ENCODE measurements at regions not wholly inside any gene's neighbourhood (a gene's known extent, or its start where the extent isn't known, plus 50 kb on each side); places are given as distances from the start of the nearest gene placed in this dataset.

GRCh38 chr18:41269294-41269693 lies 685.7 kb upstream of the PIK3C3 start:
- Histone ChIP-seq H3K27me3 (ENCODE audit: control insufficient read depth, insufficient read depth, low read length) (no peaks in the 10 kb centered on the region), H3K36me3 (ENCODE audit: control insufficient read depth, insufficient read depth, low read length) (no peaks in the 10 kb centered on the region), H3K4me1 (ENCODE audit: control insufficient read depth, insufficient read depth, low read length) (no peaks in the 10 kb centered on the region; the same call in 1 of the 2 replicates), H3K27ac (ENCODE audit: low read length) (no peak overlapping the region), H3K9me3 (ENCODE audit: control insufficient read depth, insufficient read depth, low read length) (no peaks in the 10 kb centered on the region), H3K4me3 (ENCODE audit: low read length) (no peak overlapping the region)
- WGBS (ENCODE audit: insufficient coverage, insufficient read length), result no CpG with 5 or more reads among the region's 6 CpGs
- DNase-seq (ENCODE audit: low read depth, low spot score), result no peak

GRCh38 chr18:41268271-41268670 lies 686.8 kb upstream of the PIK3C3 start:
- no peaks in the 10 kb centered on the region for H3K36me3 ChIP-seq (ENCODE audit: control insufficient read depth, insufficient read depth, low read length)
- H3K4me3 ChIP-seq (ENCODE audit: low read length), result no peak overlapping the region
- no CpG with 5 or more reads among the region's 2 CpGs for WGBS (ENCODE audit: insufficient coverage, insufficient read length)
- H3K27ac ChIP-seq (ENCODE audit: low read length), result no peak overlapping the region
- H3K4me1 ChIP-seq (ENCODE audit: control insufficient read depth, insufficient read depth, low read length), result no peaks in the 10 kb centered on the region
- no peak for DNase-seq (ENCODE audit: low read depth, low spot score)
- no peaks in the 10 kb centered on the region for H3K27me3 ChIP-seq (ENCODE audit: control insufficient read depth, insufficient read depth, low read length)
- H3K9me3 ChIP-seq (ENCODE audit: control insufficient read depth, insufficient read depth, low read length), result no peaks in the 10 kb centered on the region

- Histone ChIP-seq H3K36me3 (ENCODE audit: control insufficient read depth, insufficient read depth, low read length) (no peaks in the 10 kb centered on the region), H3K4me1 (ENCODE audit: control insufficient read depth, insufficient read depth, low read length) (no peaks in the 10 kb centered on the region), H3K27ac (ENCODE audit: low read length) (no peak overlapping the region), H3K4me3 (ENCODE audit: low read length) (no peak overlapping the region), H3K27me3 (ENCODE audit: control insufficient read depth, insufficient read depth, low read length) (no peaks in the 10 kb centered on the region), H3K9me3 (ENCODE audit: control insufficient read depth, insufficient read depth, low read length) (no peaks in the 10 kb centered on the region)
- WGBS (ENCODE audit: insufficient coverage, insufficient read length), result no CpG with 5 or more reads among the region's 3 CpGs
- DNase-seq (ENCODE audit: low read depth, low spot score), result no peak
Measured at GRCh38 chr18:41266616-41267015, 688.4 kb upstream of the PIK3C3 start.

- Histone ChIP-seq H3K36me3 (ENCODE audit: control insufficient read depth, insufficient read depth, low read length) (no peaks in the 10 kb centered on the region), H3K27me3 (ENCODE audit: control insufficient read depth, insufficient read depth, low read length) (no peaks in the 10 kb centered on the region), H3K4me3 (ENCODE audit: low read length) (no peak overlapping the region), H3K9me3 (ENCODE audit: control insufficient read depth, insufficient read depth, low read length) (no peaks in the 10 kb centered on the region), H3K4me1 (ENCODE audit: control insufficient read depth, insufficient read depth, low read length) (no peaks in the 10 kb centered on the region), H3K27ac (ENCODE audit: low read length) (no peak overlapping the region)
- no CpG with 5 or more reads among the region's 5 CpGs for WGBS (ENCODE audit: insufficient coverage, insufficient read length)
- no peak for DNase-seq (ENCODE audit: low read depth, low spot score)
Measured at GRCh38 chr18:41266204-41266603, 688.8 kb upstream of the PIK3C3 start.

- Histone ChIP-seq H3K4me1 (ENCODE audit: control insufficient read depth, insufficient read depth, low read length) (no peaks in the 10 kb centered on the region), H3K36me3 (ENCODE audit: control insufficient read depth, insufficient read depth, low read length) (no peaks in the 10 kb centered on the region), H3K27ac (ENCODE audit: low read length) (no peak overlapping the region), H3K9me3 (ENCODE audit: control insufficient read depth, insufficient read depth, low read length) (no peaks in the 10 kb centered on the region), H3K27me3 (ENCODE audit: control insufficient read depth, insufficient read depth, low read length) (no peaks in the 10 kb centered on the region), H3K4me3 (ENCODE audit: low read length) (no peak overlapping the region)
- WGBS (ENCODE audit: insufficient coverage, insufficient read length), result no CpG with 5 or more reads among the region's 2 CpGs
- DNase-seq (ENCODE audit: low read depth, low spot score), result no peak
Measured at GRCh38 chr18:41265047-41265446, 690.0 kb upstream of the PIK3C3 start.

- Histone ChIP-seq H3K27ac (ENCODE audit: low read length) (no peak overlapping the region), H3K27me3 (ENCODE audit: control insufficient read depth, insufficient read depth, low read length) (no peaks in the 10 kb centered on the region), H3K9me3 (ENCODE audit: control insufficient read depth, insufficient read depth, low read length) (no peaks in the 10 kb centered on the region), H3K4me3 (ENCODE audit: low read length) (no peak overlapping the region), H3K4me1 (ENCODE audit: control insufficient read depth, insufficient read depth, low read length) (no peaks in the 10 kb centered on the region), H3K36me3 (ENCODE audit: control insufficient read depth, insufficient read depth, low read length) (no peaks in the 10 kb centered on the region)
- WGBS (ENCODE audit: insufficient coverage, insufficient read length), result no CpG with 5 or more reads among the region's 1 CpG
- no peak for DNase-seq (ENCODE audit: low read depth, low spot score)
Measured at GRCh38 chr18:41263956-41264355, 691.1 kb upstream of the PIK3C3 start.

- Histone ChIP-seq H3K9me3 (ENCODE audit: control insufficient read depth, insufficient read depth, low read length) (no peaks in the 10 kb centered on the region), H3K27ac (ENCODE audit: low read length) (no peak overlapping the region), H3K4me3 (ENCODE audit: low read length) (no peak overlapping the region), H3K27me3 (ENCODE audit: control insufficient read depth, insufficient read depth, low read length) (no peaks in the 10 kb centered on the region), H3K36me3 (ENCODE audit: control insufficient read depth, insufficient read depth, low read length) (no peaks in the 10 kb centered on the region), H3K4me1 (ENCODE audit: control insufficient read depth, insufficient read depth, low read length) (no peaks in the 10 kb centered on the region)
- no CpG with 5 or more reads among the region's 6 CpGs for WGBS (ENCODE audit: insufficient coverage, insufficient read length)
- no peak for DNase-seq (ENCODE audit: low read depth, low spot score)
Measured at GRCh38 chr18:41262688-41263087, 692.3 kb upstream of the PIK3C3 start.

- H3K4me1 ChIP-seq (ENCODE audit: control insufficient read depth, insufficient read depth, low read length), result no peaks in the 10 kb centered on the region
- no peak overlapping the region for H3K4me3 ChIP-seq (ENCODE audit: low read length)
- no peak overlapping the region for H3K27ac ChIP-seq (ENCODE audit: low read length)
- no peak for DNase-seq (ENCODE audit: low read depth, low spot score)
- H3K36me3 ChIP-seq (ENCODE audit: control insufficient read depth, insufficient read depth, low read length), result no peaks in the 10 kb centered on the region
- H3K9me3 ChIP-seq (ENCODE audit: control insufficient read depth, insufficient read depth, low read length), result no peaks in the 10 kb centered on the region
- WGBS (ENCODE audit: insufficient coverage, insufficient read length), result no CpG with 5 or more reads among the region's 3 CpGs
- H3K27me3 ChIP-seq (ENCODE audit: control insufficient read depth, insufficient read depth, low read length), result no peaks in the 10 kb centered on the region
Measured at GRCh38 chr18:41244591-41245037, 710.4 kb upstream of the PIK3C3 start.

GRCh38 chr18:41237317-41237716 lies 717.7 kb upstream of the PIK3C3 start:
- no CpG with 5 or more reads among the region's 1 CpG for WGBS (ENCODE audit: insufficient coverage, insufficient read length)
- H3K36me3 ChIP-seq (ENCODE audit: control insufficient read depth, insufficient read depth, low read length), result no peaks in the 10 kb centered on the region
- no peak overlapping the region for H3K4me3 ChIP-seq (ENCODE audit: low read length)
- no peaks in the 10 kb centered on the region for H3K9me3 ChIP-seq (ENCODE audit: control insufficient read depth, insufficient read depth, low read length)
- H3K4me1 ChIP-seq (ENCODE audit: control insufficient read depth, insufficient read depth, low read length), result no peaks in the 10 kb centered on the region
- no peaks in the 10 kb centered on the region for H3K27me3 ChIP-seq (ENCODE audit: control insufficient read depth, insufficient read depth, low read length)
- no peak for DNase-seq (ENCODE audit: low read depth, low spot score)
- H3K27ac ChIP-seq (ENCODE audit: low read length), result no peak overlapping the region

GRCh38 chr18:41231681-41232080 lies 723.4 kb upstream of the PIK3C3 start:
- Histone ChIP-seq H3K4me1 (ENCODE audit: control insufficient read depth, insufficient read depth, low read length) (no peaks in the 10 kb centered on the region), H3K9me3 (ENCODE audit: control insufficient read depth, insufficient read depth, low read length) (no peaks in the 10 kb centered on the region), H3K27me3 (ENCODE audit: control insufficient read depth, insufficient read depth, low read length) (no peaks in the 10 kb centered on the region), H3K36me3 (ENCODE audit: control insufficient read depth, insufficient read depth, low read length) (no peaks in the 10 kb centered on the region), H3K4me3 (ENCODE audit: low read length) (no peak overlapping the region), H3K27ac (ENCODE audit: low read length) (no peak overlapping the region)
- WGBS (ENCODE audit: insufficient coverage, insufficient read length), result 100% methylated on average over 2 of the region's 3 CpGs
- DNase-seq (ENCODE audit: low read depth, low spot score), result no peak

- no peak for DNase-seq (ENCODE audit: low read depth, low spot score)
- no peaks in the 10 kb centered on the region for H3K36me3 ChIP-seq (ENCODE audit: control insufficient read depth, insufficient read depth, low read length)
- H3K4me3 ChIP-seq (ENCODE audit: low read length), result no peak overlapping the region
- 100% methylated on average over 1 of the region's 1 CpG for WGBS (ENCODE audit: insufficient coverage, insufficient read length)
- no peak overlapping the region for H3K27ac ChIP-seq (ENCODE audit: low read length)
- no peaks in the 10 kb centered on the region for H3K4me1 ChIP-seq (ENCODE audit: control insufficient read depth, insufficient read depth, low read length)
- no peaks in the 10 kb centered on the region for H3K9me3 ChIP-seq (ENCODE audit: control insufficient read depth, insufficient read depth, low read length)
- no peaks in the 10 kb centered on the region for H3K27me3 ChIP-seq (ENCODE audit: control insufficient read depth, insufficient read depth, low read length)
Measured at GRCh38 chr18:41227993-41228392, 727.0 kb upstream of the PIK3C3 start.
